NB4 (cell line): ENCODE measurements at regions not wholly inside any gene's neighbourhood (a gene's known extent, or its start where the extent isn't known, plus 50 kb on each side); places are given as distances from the start of the nearest gene placed in this dataset.

ENCODE experiments used
- MYC ChIP-seq: IDR thresholded peaks from 2 replicates; pipeline ENCODE4 v1.6.1; 2011; ENCODE audit warnings: low read depth, low read length
- POLR2A ChIP-seq: IDR thresholded peaks from 2 replicates; pipeline ENCODE4 v1.6.1; 2011; ENCODE audit warnings: mild to moderate bottlenecking; ENCODE audit not compliant: insufficient read length; ENCODE audit errors: extremely low read depth
- TF ChIP-seq, protein P1 (sequence below): IDR thresholded peaks from one replicate; pipeline ENCODE4 v1.5.1; 2012; ENCODE audit warnings: low read depth, low read length

DNA sequence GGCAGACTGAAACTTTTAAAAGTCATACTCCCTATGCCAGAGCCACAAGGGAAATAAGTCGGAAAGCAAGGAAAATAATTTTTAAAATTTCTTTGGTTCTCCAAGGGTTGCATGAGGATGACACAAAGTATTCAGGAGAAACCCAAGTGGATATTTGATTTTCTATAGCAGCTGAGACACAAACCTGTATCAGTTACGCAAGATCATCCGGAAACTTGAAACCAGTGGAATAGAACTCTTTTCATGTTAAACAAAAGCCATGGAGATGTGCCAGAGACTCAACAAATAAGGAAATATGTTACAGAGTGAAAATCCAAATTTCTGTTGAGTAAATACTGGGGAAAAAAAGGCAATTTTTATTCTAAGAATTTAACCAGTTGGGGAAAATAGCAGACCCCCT lies 294.7 kb downstream of the KIF2B start:
- TF ChIP-seq, protein P1, sequence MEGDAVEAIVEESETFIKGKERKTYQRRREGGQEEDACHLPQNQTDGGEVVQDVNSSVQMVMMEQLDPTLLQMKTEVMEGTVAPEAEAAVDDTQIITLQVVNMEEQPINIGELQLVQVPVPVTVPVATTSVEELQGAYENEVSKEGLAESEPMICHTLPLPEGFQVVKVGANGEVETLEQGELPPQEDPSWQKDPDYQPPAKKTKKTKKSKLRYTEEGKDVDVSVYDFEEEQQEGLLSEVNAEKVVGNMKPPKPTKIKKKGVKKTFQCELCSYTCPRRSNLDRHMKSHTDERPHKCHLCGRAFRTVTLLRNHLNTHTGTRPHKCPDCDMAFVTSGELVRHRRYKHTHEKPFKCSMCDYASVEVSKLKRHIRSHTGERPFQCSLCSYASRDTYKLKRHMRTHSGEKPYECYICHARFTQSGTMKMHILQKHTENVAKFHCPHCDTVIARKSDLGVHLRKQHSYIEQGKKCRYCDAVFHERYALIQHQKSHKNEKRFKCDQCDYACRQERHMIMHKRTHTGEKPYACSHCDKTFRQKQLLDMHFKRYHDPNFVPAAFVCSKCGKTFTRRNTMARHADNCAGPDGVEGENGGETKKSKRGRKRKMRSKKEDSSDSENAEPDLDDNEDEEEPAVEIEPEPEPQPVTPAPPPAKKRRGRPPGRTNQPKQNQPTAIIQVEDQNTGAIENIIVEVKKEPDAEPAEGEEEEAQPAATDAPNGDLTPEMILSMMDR = no peak
- TF ChIP-seq POLR2A = no peak
- no peak for TF ChIP-seq MYC
